Fibroblast of lung (primary cell): ENCODE measurements at regions not wholly inside any gene's neighbourhood (a gene's known extent, or its start where the extent isn't known, plus 50 kb on each side); places are given as distances from the start of the nearest gene placed in this dataset.

Experiments
- CTCF ChIP-seq, 2 donors: IDR thresholded peaks in 1 of 2; conservative IDR thresholded peaks in 1 of 2; 1 replicate in 1 of 2; 2 replicates in 1 of 2; pipeline ENCODE4 v1.5.1; 2011 to 2012; ENCODE audit warnings: low read length in 2 of 2, control low read depth in 1 of 2, inconsistent platforms in 1 of 2, low read depth in 1 of 2, mild to moderate bottlenecking in 1 of 2
- EZH2 ChIP-seq: IDR thresholded peaks from 2 replicates; pipeline ENCODE4 v1.5.1; 2012; ENCODE audit warnings: low read length, control low read depth, mild to moderate bottlenecking; ENCODE audit errors: missing control alignments

DNA sequence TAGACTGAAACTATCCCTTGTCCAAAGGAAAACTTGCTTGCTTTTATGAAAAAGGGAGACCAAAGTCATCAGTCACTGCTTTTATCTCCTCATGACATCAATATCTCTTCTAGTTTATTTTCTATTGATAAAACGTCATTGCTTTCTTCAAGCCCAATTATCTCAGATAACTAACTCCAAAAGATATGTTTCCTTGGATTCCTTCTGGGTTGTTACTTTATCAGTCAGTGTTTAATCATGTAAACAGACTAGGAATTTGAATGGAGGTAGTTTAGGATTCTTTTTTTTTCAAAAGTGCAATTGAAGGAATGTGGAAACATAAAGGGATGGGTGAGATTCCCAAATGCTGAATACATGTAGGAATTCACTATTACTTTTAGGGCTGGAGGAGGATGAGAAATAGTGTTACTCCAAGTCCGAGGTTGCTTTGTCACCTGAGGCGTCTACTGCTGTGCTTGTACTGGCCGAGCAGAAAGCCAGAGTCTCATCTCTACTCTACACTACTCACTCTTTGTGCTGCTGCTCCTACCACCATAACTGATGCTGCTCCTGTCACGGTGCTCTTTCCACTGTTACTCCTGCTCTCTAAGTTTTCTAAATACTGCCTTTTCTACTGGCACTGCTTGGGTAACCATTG lies 1697.1 kb upstream of the NUDT12 start:
- TF ChIP-seq CTCF (conservative IDR thresholded peaks at IDR 0.05 in 1 of 2, IDR thresholded peaks at IDR 0.05 in 1 of 2; ENCODE audit: low read depth in 1 of 2, low read length in 2 of 2), result no peak
- TF ChIP-seq EZH2, result no peak
